GM19351 (cell line): ENCODE measurements at regions not wholly inside any gene's neighbourhood (a gene's known extent, or its start where the extent isn't known, plus 50 kb on each side); places are given as distances from the start of the nearest gene placed in this dataset.

Experiments used
- ATAC-seq: cut with Tn5 transposase; IDR thresholded peaks from one replicate; pipeline ENCODE4 v1.9.1; 2021; ENCODE audit warnings: mild to moderate bottlenecking, moderate library complexity; ENCODE audit not compliant: unreplicated experiment

DNA sequence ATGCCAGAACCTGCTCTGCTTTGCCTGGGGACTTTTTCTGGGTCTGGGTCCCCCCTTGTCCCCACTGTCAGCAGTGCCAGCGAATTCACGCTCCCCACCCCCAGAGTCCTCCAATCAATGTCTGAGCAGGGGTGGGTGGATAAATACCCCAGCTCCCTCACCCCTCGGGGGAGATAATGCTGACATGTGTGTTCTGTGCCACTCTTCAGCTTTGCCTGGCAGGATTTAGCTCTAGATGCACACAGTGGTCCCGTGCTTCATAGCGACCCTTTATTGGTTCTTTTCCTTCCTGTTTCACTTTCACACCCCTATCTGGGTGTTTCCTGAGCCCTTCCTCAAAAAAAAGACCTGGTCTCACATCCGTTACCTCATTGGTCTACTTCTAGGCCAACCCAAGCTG, 277.0 kb downstream of the NPIPA8 start:
- no peak for ATAC-seq

DNA sequence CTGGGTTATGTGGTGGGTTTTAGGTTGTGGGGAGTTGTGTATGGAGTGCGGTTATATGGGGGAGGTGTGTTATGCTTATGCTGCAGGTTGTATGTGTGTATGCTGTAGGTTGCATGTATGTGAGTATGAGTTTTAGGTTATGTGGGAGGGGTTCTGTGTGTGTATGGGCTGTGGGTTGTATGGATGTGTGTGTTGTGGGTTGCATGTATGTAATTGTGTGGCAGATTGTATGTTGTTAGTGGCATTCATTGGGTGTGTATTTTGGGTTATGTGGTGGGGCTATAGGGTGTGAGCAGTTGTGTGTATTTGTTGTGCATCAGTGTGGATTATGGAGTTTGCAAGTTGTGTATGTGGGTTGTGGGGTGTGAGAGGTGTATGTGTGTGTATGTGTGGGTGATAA, 277.4 kb downstream of the NPIPA8 start:
- no peak for ATAC-seq

DNA sequence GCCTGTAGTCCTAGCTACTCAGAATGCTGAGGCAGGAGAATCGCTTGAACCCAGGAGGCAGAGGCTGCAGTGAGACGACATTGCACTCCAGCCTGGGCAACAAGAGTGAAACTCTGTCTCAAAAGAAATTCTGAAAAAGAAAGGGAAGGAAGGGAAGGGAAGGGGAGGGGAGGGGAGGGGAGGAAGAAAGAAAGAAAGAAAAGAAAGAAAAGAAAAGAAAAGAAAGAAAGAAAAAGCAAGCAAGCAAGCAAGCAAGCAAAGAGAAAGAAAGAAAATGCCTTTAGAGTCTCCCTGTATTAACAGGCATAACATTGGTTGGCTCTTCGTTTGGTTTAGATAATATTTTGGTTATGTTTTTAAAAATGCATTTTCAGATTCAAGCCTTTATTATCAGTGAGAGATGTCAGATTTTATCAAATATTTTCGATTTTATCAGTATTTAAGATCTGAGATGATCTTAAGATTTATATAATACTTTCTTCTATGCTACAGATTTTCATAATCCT, 281.1 kb downstream of the NPIPA8 start:
- no peak for ATAC-seq

- no peak for ATAC-seq
Observed at GRCh38 chr16:18050777-18051176, 285.8 kb downstream of the NPIPA8 start.

DNA sequence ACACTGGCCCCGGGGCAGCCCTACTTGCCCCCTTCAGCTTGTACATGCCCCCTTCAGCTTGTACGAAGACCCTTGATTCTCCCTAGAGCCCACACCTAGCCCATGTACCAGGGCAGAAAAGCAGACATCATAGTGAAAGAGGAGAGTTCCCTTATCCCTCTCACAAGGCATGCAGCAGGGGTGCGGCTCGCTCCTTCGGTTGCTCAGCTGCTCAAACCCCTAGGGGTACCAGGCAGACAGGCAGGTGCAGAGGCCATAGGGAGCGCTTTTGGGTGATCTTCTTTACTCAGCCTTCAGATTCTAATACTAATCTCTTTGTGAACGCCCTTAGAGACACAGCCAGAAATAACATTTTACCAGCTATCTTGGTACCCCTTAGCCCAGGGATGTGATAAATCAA, 286.3 kb downstream of the NPIPA8 start:
- no peak for ATAC-seq

DNA sequence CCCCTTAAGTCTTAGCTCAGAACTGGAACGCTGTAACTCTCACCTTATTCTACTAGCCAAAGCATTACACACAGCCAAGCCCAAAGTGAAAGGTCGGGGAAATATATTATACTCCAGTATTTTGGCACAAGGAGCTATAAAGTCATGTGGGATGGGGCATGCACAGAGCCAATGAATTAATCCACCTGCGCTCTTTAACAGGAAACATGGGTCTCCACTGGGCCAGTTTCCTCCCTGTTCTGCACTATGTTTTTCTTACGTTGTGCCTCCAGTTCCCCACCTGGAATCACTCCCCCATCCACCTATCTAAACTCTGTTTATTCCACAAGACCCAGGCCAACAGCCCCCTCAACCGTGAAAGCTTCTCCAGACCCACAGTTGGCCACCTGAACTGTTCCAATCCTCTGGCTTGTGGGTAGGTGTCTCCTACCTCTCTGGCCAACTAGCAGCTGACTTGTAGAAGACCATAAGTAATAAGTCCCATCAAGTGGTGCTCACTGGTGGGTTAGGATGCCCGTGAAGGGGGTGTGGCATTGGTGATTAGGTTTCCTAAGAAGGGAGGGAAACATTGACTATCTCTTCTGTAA, 286.9 kb downstream of the NPIPA8 start:
- ATAC-seq, result no peak

DNA sequence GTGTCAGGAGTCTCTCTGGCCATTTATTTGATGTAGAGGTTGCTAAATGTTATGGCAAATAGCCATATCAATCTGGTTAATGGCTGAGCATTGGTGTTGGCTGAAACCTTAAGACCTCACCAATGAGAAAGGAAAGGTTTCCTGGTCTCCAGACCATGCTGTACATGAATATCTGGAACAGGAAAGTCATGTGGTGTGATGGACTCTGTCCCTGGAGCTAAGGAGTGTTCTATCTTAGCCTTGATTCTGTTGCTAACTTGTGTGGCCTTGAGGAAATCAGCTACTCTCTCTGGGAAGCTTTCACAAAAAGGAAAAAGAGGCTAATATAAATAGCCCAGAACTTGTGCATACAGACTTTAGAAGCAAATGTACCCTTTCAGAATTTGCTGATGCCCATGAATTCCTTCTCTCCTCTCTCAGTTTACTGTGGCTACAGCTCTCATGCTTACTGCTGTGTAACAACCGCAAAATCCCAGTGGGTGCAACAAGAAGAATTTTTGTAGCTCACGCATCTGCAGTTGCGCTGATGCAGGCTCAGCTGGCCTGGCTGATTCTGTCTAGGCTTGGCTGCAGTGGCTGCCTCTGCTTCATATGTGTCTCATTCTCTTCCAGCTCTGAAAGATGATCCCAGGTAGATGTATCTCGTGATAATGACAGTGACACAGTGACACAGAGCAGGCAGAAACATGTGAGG, 287.5 kb downstream of the NPIPA8 start:
- no peak for ATAC-seq

- ATAC-seq, result no peak
Observed at GRCh38 chr16:18047761-18048160, 288.8 kb downstream of the NPIPA8 start.

- ATAC-seq, result no peak
Observed at GRCh38 chr16:18045356-18045755, 291.2 kb downstream of the NPIPA8 start.

DNA sequence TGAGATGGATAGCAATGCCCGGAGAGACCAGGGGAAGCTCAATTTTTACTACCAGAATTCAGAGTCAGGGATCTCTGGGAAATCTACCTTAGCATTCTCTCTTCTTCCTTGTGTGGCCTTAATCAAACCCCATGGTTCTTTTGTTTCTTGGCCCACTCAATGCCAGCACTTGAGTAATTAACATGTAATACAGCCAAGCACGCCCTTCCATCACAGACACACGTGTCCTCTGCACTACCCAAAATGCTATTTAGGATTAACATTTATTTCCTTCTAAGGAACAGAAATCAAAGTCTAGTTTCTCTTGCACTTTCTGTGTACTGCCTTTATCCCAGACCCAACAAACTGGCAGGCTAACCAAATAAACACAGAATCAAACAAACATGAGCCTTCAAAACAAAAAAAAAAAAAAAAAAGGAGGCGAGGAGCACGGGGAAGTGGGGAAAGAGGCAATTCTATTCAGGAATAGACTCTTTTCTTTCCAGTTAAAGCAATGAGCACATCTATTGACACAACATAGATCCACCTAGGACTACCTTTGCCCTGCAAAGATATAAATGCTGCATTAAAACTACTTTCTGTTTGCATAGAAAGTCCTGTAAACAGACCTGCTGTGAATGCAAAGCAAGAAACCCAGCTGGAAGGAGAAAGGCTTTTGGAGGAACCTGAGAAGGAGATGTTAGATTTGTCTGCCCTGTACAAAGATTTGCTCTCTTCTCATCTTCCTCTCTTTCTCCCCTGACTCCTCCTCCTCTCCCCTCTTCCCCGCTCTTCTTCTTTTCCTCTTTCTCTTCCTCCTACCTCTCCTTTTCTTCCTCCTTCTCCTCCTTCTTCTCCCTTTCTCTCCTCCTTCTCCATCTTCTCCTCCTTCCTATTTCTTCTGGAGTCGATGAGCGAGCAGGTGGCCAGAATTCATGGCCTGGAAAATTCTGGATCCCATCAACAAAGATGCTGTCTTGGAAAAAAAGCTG, 294.4 kb downstream of the NPIPA8 start:
- no peak for ATAC-seq

DNA sequence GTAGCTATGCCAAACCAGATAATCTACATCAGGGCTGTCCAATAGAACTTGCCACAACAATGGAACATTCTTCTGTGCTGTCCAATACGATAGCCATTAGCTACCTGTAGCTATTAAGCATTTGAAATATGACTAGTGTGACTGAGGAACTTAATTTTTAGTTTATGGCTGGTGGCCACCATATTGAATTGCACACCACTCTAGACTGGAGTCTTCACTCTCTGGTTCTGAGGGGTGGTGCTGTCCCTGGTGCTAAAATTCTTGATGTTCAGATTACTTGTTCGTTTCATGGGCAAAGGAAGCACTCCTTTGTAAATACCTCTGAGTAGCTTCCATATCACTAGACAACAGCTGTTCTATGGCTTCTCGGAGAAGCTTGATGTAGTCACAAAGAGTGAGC, 296.6 kb downstream of the NPIPA8 start:
- ATAC-seq, result no peak

- no peak for ATAC-seq
Observed at GRCh38 chr16:18037051-18037450, 299.5 kb downstream of the NPIPA8 start.

DNA sequence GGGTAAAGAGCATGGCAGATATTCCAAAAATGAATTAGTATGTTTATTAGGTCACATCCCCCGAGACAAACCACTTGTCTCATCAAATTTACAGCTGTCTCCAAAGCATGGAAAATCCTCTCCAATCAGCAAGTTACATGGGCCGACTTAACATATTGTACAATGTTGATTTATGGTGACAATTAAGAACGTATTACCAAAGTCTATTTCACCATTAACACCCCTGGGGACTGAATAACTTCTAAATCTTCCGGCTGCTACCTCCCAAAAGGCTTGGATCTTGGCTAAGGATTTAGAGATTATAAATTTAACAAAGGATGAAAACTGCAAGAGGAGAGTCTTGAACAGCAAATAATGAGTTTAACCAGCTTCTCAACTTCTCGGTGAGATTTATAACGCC, 311.9 kb downstream of the NPIPA8 start:
- ATAC-seq, result no peak

DNA sequence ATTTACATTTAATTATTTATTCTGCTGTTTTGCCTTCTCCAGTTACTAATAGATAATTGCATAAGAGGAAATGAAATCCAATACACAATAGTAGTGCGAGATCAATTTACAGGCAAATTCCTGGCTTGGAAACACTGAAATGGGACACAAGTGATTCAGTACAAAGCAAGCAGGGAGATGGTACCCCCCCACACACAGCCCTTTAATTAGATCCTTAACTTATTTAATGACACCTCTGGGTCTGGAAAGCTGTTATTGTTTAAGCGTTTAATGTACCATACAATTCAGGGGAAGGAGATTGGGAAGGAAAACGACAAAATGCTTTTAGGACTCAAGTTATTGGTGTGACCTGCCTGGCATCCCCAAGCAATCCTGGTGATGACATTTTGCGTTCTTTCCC, 318.2 kb downstream of the NPIPA8 start:
- ATAC-seq, result no peak

GRCh38 chr16:18013863-18014262, 322.7 kb downstream of the NPIPA8 start:
- ATAC-seq, result peak; percentile 50

DNA sequence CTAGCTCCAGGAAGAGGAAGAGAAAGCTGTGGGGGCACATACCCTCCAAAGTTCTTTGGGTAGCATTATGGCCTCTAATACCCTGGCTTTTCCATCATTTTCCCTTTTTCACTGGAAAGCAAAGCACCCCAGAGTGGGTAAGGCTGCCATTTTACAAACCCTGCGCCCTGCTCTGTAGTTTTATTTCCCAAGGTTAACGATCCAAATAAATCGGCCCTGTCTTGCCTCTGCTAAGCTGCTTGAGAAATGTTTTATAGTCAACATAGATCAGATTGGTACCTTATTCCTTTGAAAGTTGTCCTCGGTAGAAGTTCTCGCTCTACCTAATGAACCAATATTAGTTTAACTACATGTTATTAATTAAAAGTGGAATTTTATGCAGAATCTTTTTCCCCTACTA, 328.2 kb downstream of the NPIPA8 start:
- ATAC-seq, result no peak

DNA sequence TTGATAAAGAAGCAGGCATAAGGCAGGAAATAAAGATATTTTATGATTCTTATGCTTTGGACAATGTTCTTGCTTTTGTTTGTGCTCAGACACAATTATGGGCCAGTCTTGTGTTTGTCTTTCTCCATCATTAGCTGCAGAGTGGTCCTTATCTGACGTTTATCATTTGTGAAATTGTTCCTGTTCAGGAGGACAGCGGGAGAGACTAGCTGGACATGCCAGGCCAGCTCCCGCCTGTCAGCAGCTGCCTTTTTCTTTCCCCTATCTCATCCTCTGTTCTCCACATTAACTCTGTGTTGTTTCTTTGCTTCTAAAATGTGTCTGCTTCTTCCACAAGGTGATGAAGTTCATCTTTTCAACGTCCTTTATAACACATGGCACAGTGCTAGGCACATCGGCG, 333.5 kb downstream of the NPIPA8 start:
- no peak for ATAC-seq

GRCh38 chr16:17998996-17999395, 337.5 kb downstream of the NPIPA8 start:
- no peak for ATAC-seq

DNA sequence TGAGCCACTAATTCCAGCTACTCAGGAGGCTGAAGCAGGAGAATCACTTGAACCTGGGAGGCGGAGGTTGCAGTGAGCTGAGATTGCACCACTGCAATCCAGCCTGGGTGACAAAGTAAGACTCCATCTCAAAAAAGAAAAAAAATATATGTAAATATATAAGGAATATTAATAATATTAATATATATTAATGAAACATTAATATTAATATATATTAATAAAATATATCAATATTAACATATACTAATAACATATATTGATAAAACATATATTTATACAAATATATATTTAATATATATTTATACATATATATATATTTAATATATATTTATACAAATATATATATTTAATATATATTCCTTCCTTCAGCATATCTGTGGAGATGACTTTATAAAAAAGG, 338.0 kb downstream of the NPIPA8 start:
- ATAC-seq, result no peak

- no peak for ATAC-seq
Observed at GRCh38 chr16:17994027-17994426, 342.5 kb downstream of the NPIPA8 start.

GRCh38 chr16:17992416-17992815, 344.1 kb downstream of the NPIPA8 start:
- ATAC-seq, result no peak

DNA sequence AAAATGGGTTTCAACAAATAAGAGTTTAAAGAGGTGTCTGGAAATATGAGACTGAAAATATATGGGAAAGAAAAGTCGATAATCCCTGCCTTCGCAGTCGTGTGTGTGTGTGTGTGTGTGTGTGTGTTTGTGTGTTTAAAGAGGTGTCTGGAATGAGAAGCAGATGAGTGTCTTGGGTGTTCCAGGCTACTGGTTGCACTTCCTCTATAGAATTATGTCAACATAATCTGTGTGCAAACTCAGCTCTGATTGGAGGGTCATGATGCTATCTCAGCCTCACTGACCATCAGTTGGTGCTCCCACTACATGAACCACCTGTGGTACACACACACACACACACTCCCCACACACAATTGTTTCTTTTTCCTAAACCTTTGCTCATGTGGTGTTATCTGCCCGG, 347.3 kb downstream of the NPIPA8 start:
- ATAC-seq, result no peak
